ENCODE measurements at regions not wholly inside any gene's neighbourhood (a gene's known extent, or its start where the extent isn't known, plus 50 kb on each side); places are given as distances from the start of the nearest gene placed in this dataset.
A peak's percentile ranks its signal among the peaks of the same experiment; 100 is the strongest.

- no peak for TF ChIP-seq CTCF (IDR thresholded peaks at IDR 0.05; ENCODE audit: insufficient read depth in 1 of 2, low read depth in 1 of 2, low read length in 1 of 2, severe bottlenecking in 1 of 2, unreplicated experiment in 1 of 2)
- intact Hi-C loops (cut with micrococcal nuclease; ENCODE audit: unreplicated experiment): no loop called here
- 0 out of 2 replicates have a peak overlapping the region, but pooled peaks have one; percentile 18 for H3K4me3 ChIP-seq (ENCODE audit: low read depth, low read length)
- H3K9me3 Mint-ChIP-seq (ENCODE audit: unreplicated experiment): peaks cover 5% of the 10 kb centered on the region
- peak; percentile 71 to 82 for DNase-seq
- H3K27ac Mint-ChIP-seq (ENCODE audit: unreplicated experiment): peak overlapping the region; percentile 54
- peaks cover 25% of the 10 kb centered on the region for H3K4me1 ChIP-seq
- H3K4me3 Mint-ChIP-seq (ENCODE audit: unreplicated experiment): peak overlapping the region; percentile 66
- no peaks in the 10 kb centered on the region for H3K27me3 Mint-ChIP-seq (ENCODE audit: insufficient read depth, unreplicated experiment)
- H3K36me3 Mint-ChIP-seq (ENCODE audit: insufficient read depth, unreplicated experiment): peaks cover 4% of the 10 kb centered on the region
- H3K36me3 ChIP-seq (ENCODE audit: control insufficient read depth, insufficient read depth, low read length): no peaks in the 10 kb centered on the region
- ChIA-PET CTCF (no interaction called here), POLR2A (no interaction called here)
- no TSS peak for BruUV-seq (replicated peaks)
- peaks cover 28% of the 10 kb centered on the region for H3K4me1 Mint-ChIP-seq (ENCODE audit: low read depth, unreplicated experiment)
- no peaks in the 10 kb centered on the region for H3K9me3 ChIP-seq
- no peaks in the 10 kb centered on the region for H3K27me3 ChIP-seq (replicated peaks; ENCODE audit: control insufficient read depth, insufficient read depth, low read length)
Observed at GRCh38 chr4:103306870-103307375, 108.8 kb upstream of the CENPE start.

GRCh38 chr4:103305355-103305754, 107.2 kb upstream of the CENPE start:
- Histone ChIP-seq H3K4me3 (ENCODE audit: low read depth, low read length) (no peak overlapping the region), H3K9me3 (no peaks in the 10 kb centered on the region), H3K36me3 (ENCODE audit: control insufficient read depth, insufficient read depth, low read length) (no peaks in the 10 kb centered on the region), H3K4me1 (peaks cover 25% of the 10 kb centered on the region), H3K27me3 (replicated peaks; ENCODE audit: control insufficient read depth, insufficient read depth, low read length) (no peaks in the 10 kb centered on the region)
- Mint-ChIP-seq H3K4me1 (ENCODE audit: low read depth, unreplicated experiment) (peaks cover 28% of the 10 kb centered on the region), H3K27ac (ENCODE audit: unreplicated experiment) (no peak overlapping the region), H3K27me3 (ENCODE audit: insufficient read depth, unreplicated experiment) (no peaks in the 10 kb centered on the region), H3K36me3 (ENCODE audit: insufficient read depth, unreplicated experiment) (peaks cover 4% of the 10 kb centered on the region), H3K9me3 (ENCODE audit: unreplicated experiment) (peaks cover 5% of the 10 kb centered on the region), H3K4me3 (ENCODE audit: unreplicated experiment) (no peak overlapping the region)
- no peak for TF ChIP-seq CTCF (IDR thresholded peaks at IDR 0.05; ENCODE audit: insufficient read depth in 1 of 2, low read depth in 1 of 2, low read length in 1 of 2, severe bottlenecking in 1 of 2, unreplicated experiment in 1 of 2)
- ChIA-PET CTCF (no interaction called here), POLR2A (no interaction called here)
- intact Hi-C loops (cut with micrococcal nuclease; ENCODE audit: unreplicated experiment): no loop called here
- BruUV-seq (replicated peaks): no TSS peak
- DNase-seq: no peak

- H3K36me3 Mint-ChIP-seq (ENCODE audit: insufficient read depth, unreplicated experiment): peaks cover 4% of the 10 kb centered on the region
- H3K4me1 ChIP-seq: peaks cover 25% of the 10 kb centered on the region
- CTCF ChIA-PET: no interaction called here
- H3K4me3 Mint-ChIP-seq (ENCODE audit: unreplicated experiment): no peak overlapping the region
- H3K9me3 ChIP-seq: no peaks in the 10 kb centered on the region
- peaks cover 28% of the 10 kb centered on the region for H3K4me1 Mint-ChIP-seq (ENCODE audit: low read depth, unreplicated experiment)
- H3K9me3 Mint-ChIP-seq (ENCODE audit: unreplicated experiment): no peaks in the 10 kb centered on the region
- intact Hi-C loops (cut with micrococcal nuclease; ENCODE audit: unreplicated experiment): no loop called here
- no peak overlapping the region for H3K4me3 ChIP-seq (ENCODE audit: low read depth, low read length)
- POLR2A ChIA-PET: no interaction called here
- no peaks in the 10 kb centered on the region for H3K27me3 ChIP-seq (replicated peaks; ENCODE audit: control insufficient read depth, insufficient read depth, low read length)
- DNase-seq: peak in 1 of 2 experiments; percentile 9
- no peak for TF ChIP-seq CTCF (IDR thresholded peaks at IDR 0.05; ENCODE audit: insufficient read depth in 1 of 2, low read depth in 1 of 2, low read length in 1 of 2, severe bottlenecking in 1 of 2, unreplicated experiment in 1 of 2)
- H3K27ac Mint-ChIP-seq (ENCODE audit: unreplicated experiment): peak overlapping the region; percentile 50
- no peaks in the 10 kb centered on the region for H3K27me3 Mint-ChIP-seq (ENCODE audit: insufficient read depth, unreplicated experiment)
- H3K36me3 ChIP-seq (ENCODE audit: control insufficient read depth, insufficient read depth, low read length): no peaks in the 10 kb centered on the region
- no TSS peak for BruUV-seq (replicated peaks)
Observed at GRCh38 chr4:103303011-103303410, 104.9 kb upstream of the CENPE start.
